A549 (cell line): ENCODE measurements at regions not wholly inside any gene's neighbourhood (a gene's known extent, or its start where the extent isn't known, plus 50 kb on each side); places are given as distances from the start of the nearest gene placed in this dataset.

Experiments used
- BCL3 ChIP-seq: fragments of >200 bp; sonication (Bioruptor Twin); formaldehyde crosslinking; IDR thresholded peaks from 3 replicates; pipeline ENCODE4 v1.6.1; 2016
- CTCF ChIP-seq: fragments of >200 bp; sonication (Bioruptor Twin); formaldehyde crosslinking; IDR thresholded peaks from 3 replicates; pipeline ENCODE4 v1.5.1; 2016
- EHMT2 ChIP-seq: fragments of 200-600 bp; sonication (generic); IDR thresholded peaks from 2 replicates; pipeline ENCODE4 v1.6.1; 2016; ENCODE audit warnings: antibody characterized with exemption, low read depth, mild to moderate bottlenecking, moderate library complexity
- EP300 ChIP-seq, 2 experiments: fragments of >200 bp; sonication (Bioruptor Twin); formaldehyde crosslinking; IDR thresholded peaks; 2 replicates in 1 of 2; 3 replicates in 1 of 2; pipeline ENCODE4 v1.6.1; 2016 to 2017
- JUN ChIP-seq, 2 experiments: fragments of >200 bp; sonication (Bioruptor Twin); formaldehyde crosslinking; IDR thresholded peaks; 2 replicates in 1 of 2; 3 replicates in 1 of 2; pipeline ENCODE4 v1.6.1; 2016 to 2017
- MAX ChIP-seq: IDR thresholded peaks from 2 replicates; pipeline ENCODE4 v1.6.1; 2012
- NFE2L2 ChIP-seq: fragments of 150-350 bp; conservative IDR thresholded peaks from 2 replicates; pipeline ENCODE4 v1.6.1; 2014; ENCODE audit warnings: low read length
- PBX3 ChIP-seq: IDR thresholded peaks from 2 replicates; pipeline ENCODE4 v1.6.1; 2012
- POLR2AphosphoS2 ChIP-seq: conservative IDR thresholded peaks from 2 replicates; pipeline ENCODE4 v1.6.1; 2012; ENCODE audit warnings: low read length, improper control_type of control experiment, inconsistent platforms
- REST ChIP-seq: fragments of 200-600 bp; sonication (generic); IDR thresholded peaks from 2 replicates; pipeline ENCODE4 v1.6.1; 2016; ENCODE audit warnings: antibody characterized with exemption, mild to moderate bottlenecking, moderate library complexity

- peak; percentile 63 for TF ChIP-seq CTCF
- TF ChIP-seq NFE2L2 = no peak
- no peak for TF ChIP-seq BCL3
- TF ChIP-seq MAX = no peak
- TF ChIP-seq EHMT2 = no peak
- TF ChIP-seq PBX3 = no peak
- TF ChIP-seq EP300 (IDR thresholded peaks at IDR 0.05) = no peak
- no peak for TF ChIP-seq JUN (IDR thresholded peaks at IDR 0.05)
- TF ChIP-seq REST = no peak
- no peak for TF ChIP-seq POLR2AphosphoS2
Observed at GRCh38 chr17:34171245-34171818, 83.8 kb upstream of the CCL2 start.
